ENCODE measurements at regions not wholly inside any gene's neighbourhood (a gene's known extent, or its start where the extent isn't known, plus 50 kb on each side); places are given as distances from the start of the nearest gene placed in this dataset.

DNA sequence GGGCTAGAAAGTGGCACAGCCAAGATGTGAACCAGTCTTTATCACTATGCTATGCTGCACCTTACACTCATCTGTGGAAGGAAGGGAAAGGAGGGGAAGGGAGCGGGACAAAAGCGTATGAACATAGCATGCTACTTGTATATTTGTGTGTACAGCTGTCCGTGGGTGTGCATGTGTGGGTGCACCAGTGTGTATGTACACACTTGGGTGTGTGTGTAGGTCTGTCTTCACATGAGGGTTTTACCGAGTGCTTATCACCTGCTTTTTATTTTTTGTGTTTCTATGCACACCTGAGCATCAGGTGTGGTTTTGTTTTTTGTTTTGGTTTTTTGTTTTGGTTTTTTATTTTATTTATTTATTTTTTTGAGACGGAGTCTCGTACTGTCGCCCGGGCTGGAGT lies 255.7 kb downstream of the RRAGC start:
- no peak overlapping the region for H2AFZ ChIP-seq (ENCODE audit: low read length)
- no peak overlapping the region for H3K4me2 ChIP-seq (ENCODE audit: low read length)
- H3K9me2 ChIP-seq (ENCODE audit: insufficient read depth, low read length): no peaks in the 10 kb centered on the region
- no peak for TF ChIP-seq EZH2phosphoT487 (IDR thresholded peaks at IDR 0.05; ENCODE audit: borderline replicate concordance, low read depth, low read length)
- TF ChIP-seq, protein P1, sequence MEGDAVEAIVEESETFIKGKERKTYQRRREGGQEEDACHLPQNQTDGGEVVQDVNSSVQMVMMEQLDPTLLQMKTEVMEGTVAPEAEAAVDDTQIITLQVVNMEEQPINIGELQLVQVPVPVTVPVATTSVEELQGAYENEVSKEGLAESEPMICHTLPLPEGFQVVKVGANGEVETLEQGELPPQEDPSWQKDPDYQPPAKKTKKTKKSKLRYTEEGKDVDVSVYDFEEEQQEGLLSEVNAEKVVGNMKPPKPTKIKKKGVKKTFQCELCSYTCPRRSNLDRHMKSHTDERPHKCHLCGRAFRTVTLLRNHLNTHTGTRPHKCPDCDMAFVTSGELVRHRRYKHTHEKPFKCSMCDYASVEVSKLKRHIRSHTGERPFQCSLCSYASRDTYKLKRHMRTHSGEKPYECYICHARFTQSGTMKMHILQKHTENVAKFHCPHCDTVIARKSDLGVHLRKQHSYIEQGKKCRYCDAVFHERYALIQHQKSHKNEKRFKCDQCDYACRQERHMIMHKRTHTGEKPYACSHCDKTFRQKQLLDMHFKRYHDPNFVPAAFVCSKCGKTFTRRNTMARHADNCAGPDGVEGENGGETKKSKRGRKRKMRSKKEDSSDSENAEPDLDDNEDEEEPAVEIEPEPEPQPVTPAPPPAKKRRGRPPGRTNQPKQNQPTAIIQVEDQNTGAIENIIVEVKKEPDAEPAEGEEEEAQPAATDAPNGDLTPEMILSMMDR (conservative IDR thresholded peaks at IDR 0.05; ENCODE audit: low read length): no peak
- intact Hi-C loops (cut with micrococcal nuclease; ENCODE audit: unreplicated experiment): no loop called here
- no peaks in the 10 kb centered on the region for H4K20me1 ChIP-seq (ENCODE audit: insufficient read depth, low read length)
- CTCF ChIA-PET (ENCODE audit: unreplicated experiment): no interaction called here
- POLR2A ChIA-PET: interaction anchor here (0.6 kb wide), 1 partner anchor 484 kb away, joined by 3 read pairs; no protein-coding TSS in a partner anchor
- no peak for DNase-seq (ENCODE audit: low spot score)
- no TSS peak for BruUV-seq (replicated peaks)
- H3K36me3 ChIP-seq (ENCODE audit: insufficient read depth, low read length): no peaks in the 10 kb centered on the region
- no peaks in the 10 kb centered on the region for H3K9me3 ChIP-seq (ENCODE audit: low read length)
- no peaks in the 10 kb centered on the region for H3K79me2 ChIP-seq (ENCODE audit: insufficient read depth, low read depth, low read length)
- H3K4me3 ChIP-seq (ENCODE audit: low read depth, low read length, poor library complexity, severe bottlenecking): no peak overlapping the region
- H3K27ac ChIP-seq (ENCODE audit: low read depth, low read length, poor library complexity, severe bottlenecking): no peak overlapping the region
- H3K4me1 ChIP-seq (ENCODE audit: insufficient read depth, low read length, poor library complexity, severe bottlenecking): no peaks in the 10 kb centered on the region

DNA sequence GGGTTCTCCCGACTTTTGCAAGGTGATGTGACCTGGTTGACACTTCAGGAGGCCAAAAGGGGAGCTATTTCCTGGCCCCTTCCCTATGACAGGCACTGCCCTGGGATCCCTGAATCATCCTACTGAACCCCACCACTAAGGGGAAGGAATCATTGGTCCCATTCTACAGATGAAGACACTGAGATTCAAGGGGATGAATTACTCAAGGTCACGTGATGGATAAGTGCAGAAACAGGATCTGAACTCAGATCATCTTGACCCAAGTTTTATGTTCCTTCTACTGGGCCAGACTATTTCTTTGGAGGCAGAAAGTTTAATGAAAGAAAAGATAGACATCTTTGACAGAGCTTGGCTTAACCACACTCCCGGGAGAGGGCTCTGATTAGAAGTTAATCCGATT lies 258.7 kb downstream of the RRAGC start:
- Histone ChIP-seq H2AFZ (ENCODE audit: low read length) (no peak overlapping the region), H3K9me3 (ENCODE audit: low read length) (no peaks in the 10 kb centered on the region), H3K9me2 (ENCODE audit: insufficient read depth, low read length) (no peaks in the 10 kb centered on the region), H3K4me1 (ENCODE audit: insufficient read depth, low read length, poor library complexity, severe bottlenecking) (no peaks in the 10 kb centered on the region), H3K27ac (ENCODE audit: low read depth, low read length, poor library complexity, severe bottlenecking) (no peak overlapping the region), H3K36me3 (ENCODE audit: insufficient read depth, low read length) (no peaks in the 10 kb centered on the region), H4K20me1 (ENCODE audit: insufficient read depth, low read length) (no peaks in the 10 kb centered on the region), H3K4me3 (ENCODE audit: low read depth, low read length, poor library complexity, severe bottlenecking) (no peak overlapping the region), H3K4me2 (ENCODE audit: low read length) (no peak overlapping the region), H3K79me2 (ENCODE audit: insufficient read depth, low read depth, low read length) (no peaks in the 10 kb centered on the region)
- CTCF ChIA-PET (ENCODE audit: unreplicated experiment): no interaction called here
- TF ChIP-seq, protein P1 (conservative IDR thresholded peaks at IDR 0.05; ENCODE audit: low read length): no peak
- TF ChIP-seq EZH2phosphoT487 (IDR thresholded peaks at IDR 0.05; ENCODE audit: borderline replicate concordance, low read depth, low read length): no peak
- no peak for DNase-seq (ENCODE audit: low spot score)
- intact Hi-C loops (cut with micrococcal nuclease; ENCODE audit: unreplicated experiment): no loop called here
- no TSS peak for BruUV-seq (replicated peaks)
- POLR2A ChIA-PET: no interaction called here

DNA sequence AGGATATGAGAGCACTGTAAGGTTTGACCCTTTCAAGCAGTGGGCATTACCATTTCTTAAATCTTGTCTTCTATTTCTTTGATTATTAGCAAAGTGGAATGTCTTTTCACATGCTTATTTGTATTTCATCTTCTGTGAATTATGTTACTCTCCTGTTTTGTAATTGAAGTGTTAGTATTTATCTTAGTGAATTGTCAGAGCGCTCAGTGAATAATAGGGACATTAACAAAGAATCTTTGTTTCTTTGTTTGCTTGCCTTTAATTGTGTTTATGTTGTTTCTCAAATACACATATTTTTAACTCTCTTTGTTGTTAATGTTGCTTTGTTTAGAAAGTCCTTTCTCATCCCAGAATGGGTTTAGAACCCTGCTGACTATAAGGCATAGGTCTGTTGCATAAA lies 259.3 kb downstream of the RRAGC start:
- Histone ChIP-seq H3K27ac (ENCODE audit: low read depth, low read length, poor library complexity, severe bottlenecking) (no peak overlapping the region), H3K4me2 (ENCODE audit: low read length) (no peak overlapping the region), H3K9me2 (ENCODE audit: insufficient read depth, low read length) (no peaks in the 10 kb centered on the region), H3K79me2 (ENCODE audit: insufficient read depth, low read depth, low read length) (no peaks in the 10 kb centered on the region), H3K4me3 (ENCODE audit: low read depth, low read length, poor library complexity, severe bottlenecking) (no peak overlapping the region), H3K9me3 (ENCODE audit: low read length) (no peaks in the 10 kb centered on the region), H3K36me3 (ENCODE audit: insufficient read depth, low read length) (no peaks in the 10 kb centered on the region), H4K20me1 (ENCODE audit: insufficient read depth, low read length) (no peaks in the 10 kb centered on the region), H3K4me1 (ENCODE audit: insufficient read depth, low read length, poor library complexity, severe bottlenecking) (no peaks in the 10 kb centered on the region), H2AFZ (ENCODE audit: low read length) (no peak overlapping the region)
- TF ChIP-seq, protein P1 (conservative IDR thresholded peaks at IDR 0.05; ENCODE audit: low read length): no peak
- intact Hi-C loops (cut with micrococcal nuclease; ENCODE audit: unreplicated experiment): no loop called here
- POLR2A ChIA-PET: no interaction called here
- BruUV-seq (replicated peaks): no TSS peak
- CTCF ChIA-PET (ENCODE audit: unreplicated experiment): no interaction called here
- no peak for DNase-seq (ENCODE audit: low spot score)
